ENCODE measurements at regions not wholly inside any gene's neighbourhood (a gene's known extent, or its start where the extent isn't known, plus 50 kb on each side); places are given as distances from the start of the nearest gene placed in this dataset.

- BruUV-seq (replicated peaks) = no TSS peak
Observed at GRCh38 chr6:6484681-6485080, 103.8 kb upstream of the LY86 start.

More at GRCh38 chr6:6484681-6485080, 103.8 kb upstream of the LY86 start:
- DNase-seq (ENCODE audit: low read depth, low spot score) (no peak), FAIRE-seq (no peak)
- ChIA-PET CTCF (no interaction called here), POLR2A (no interaction called here)
- dilution Hi-C loops (cut with MboI; ENCODE audit: extremely low pct_ligation_motif_present, low sequenced_read_pairs) = no loop called here
- Histone ChIP-seq H3K9me3 (replicated peaks; ENCODE audit: control insufficient read depth, insufficient read depth, low read length) (no peaks in the 10 kb centered on the region), H3K4me3 (replicated peaks in 1 of 3; ENCODE audit: insufficient read depth in 1 of 3, low read depth in 1 of 3, low read length in 3 of 3) (no peak overlapping the region), H3K27ac (ENCODE audit: insufficient read depth, low read depth, low read length) (no peak overlapping the region), H4K20me1 (replicated peaks; ENCODE audit: control insufficient read depth, extremely low read depth, insufficient read depth, low read length) (no peaks in the 10 kb centered on the region), H3K4me2 (ENCODE audit: insufficient read depth, low read length) (no peak overlapping the region), H3K36me3 (ENCODE audit: control insufficient read depth in 2 of 2, extremely low read depth in 1 of 2, insufficient read depth in 2 of 2, low read length in 2 of 2) (no peaks in the 10 kb centered on the region), H3K9ac (replicated peaks; ENCODE audit: extremely low read depth, insufficient read depth, low read length) (no peak overlapping the region), H3K27me3 (ENCODE audit: control insufficient read depth in 2 of 2, insufficient read depth in 2 of 2, low read length in 2 of 2) (no peaks in the 10 kb centered on the region), H3K79me2 (ENCODE audit: control insufficient read depth, insufficient read depth, low read length) (no peaks in the 10 kb centered on the region), H3K4me1 (ENCODE audit: control insufficient read depth, extremely low read depth, insufficient read depth, low read length) (no peaks in the 10 kb centered on the region), H2AFZ (ENCODE audit: low read depth, low read length) (no peak overlapping the region), H3K9me1 (replicated peaks; ENCODE audit: control insufficient read depth, extremely low read depth, insufficient read depth, low read length) (no peaks in the 10 kb centered on the region)
- TF ChIP-seq FOS (IDR thresholded peaks at IDR 0.05; ENCODE audit: borderline replicate concordance, insufficient read depth, low read length) (no peak), POLR2A (IDR thresholded peaks at IDR 0.05; ENCODE audit: low read depth, low read length) (no peak), CTCF (IDR thresholded peaks at IDR 0.05; ENCODE audit: extremely low read depth in 1 of 2, insufficient read depth in 1 of 2, low read depth in 1 of 2, low read length in 2 of 2) (no peak), JUN (IDR thresholded peaks at IDR 0.05; ENCODE audit: borderline replicate concordance, insufficient read depth, insufficient read length, low read depth) (no peak), GATA2 (IDR thresholded peaks at IDR 0.05; ENCODE audit: insufficient read depth, insufficient read length, low read depth, low read length) (no peak), EZH2 (IDR thresholded peaks at IDR 0.05; ENCODE audit: borderline replicate concordance, low read depth, low read length, severe bottlenecking) (no peak), MYC (IDR thresholded peaks at IDR 0.05; ENCODE audit: low read depth, low read length) (no peak), POLR2AphosphoS5 (IDR thresholded peaks at IDR 0.05; ENCODE audit: insufficient read depth, low read depth, low read length) (no peak), MAX (IDR thresholded peaks at IDR 0.05; ENCODE audit: insufficient read depth, insufficient read length) (no peak)
- intact Hi-C loops (cut with micrococcal nuclease) = no loop called here

All from endothelial cell of umbilical vein (primary cell).